ENCODE measurements at regions not wholly inside any gene's neighbourhood (a gene's known extent, or its start where the extent isn't known, plus 50 kb on each side); places are given as distances from the start of the nearest gene placed in this dataset.

- peak in 1 of 2 donors; percentile 10 for ATAC-seq (ENCODE audit: low FRiP score in 2 of 2)
- TF ChIP-seq CTCF (IDR thresholded peaks at IDR 0.05) (no peak), EP300 (IDR thresholded peaks at IDR 0.05) (no peak), POLR2AphosphoS5 (IDR thresholded peaks at IDR 0.05) (no peak), POLR2A (IDR thresholded peaks at IDR 0.05) (no peak)
- H3K27ac ChIP-seq, result peak overlapping the region in 2 of 4 donors; percentile 38 to 40
Observed at GRCh38 chr11:19632499-19632834, 80.2 kb upstream of the NAV2 start.

GRCh38 chr11:19631712-19632498, 80.7 kb upstream of the NAV2 start:
- ATAC-seq (ENCODE audit: low FRiP score in 2 of 2), result no peak
- no peaks in the 10 kb centered on the region for H3K36me3 ChIP-seq
- no peak for DNase-seq

More at GRCh38 chr11:19632499-19632834, 80.2 kb upstream of the NAV2 start:
- H3K4me3 ChIP-seq, result no peak overlapping the region
- H3K27me3 ChIP-seq, result no peaks in the 10 kb centered on the region
- WGBS, 2 donors, result 40 to 41% methylated on average over 3 of the region's 3 CpGs
- no peak for DNase-seq
- peaks cover 0 to 24% (median 13%) of the 10 kb centered on the region in 4 donors for H3K4me1 ChIP-seq
- no peaks in the 10 kb centered on the region for H3K9me3 ChIP-seq
- H3K36me3 ChIP-seq, result no peaks in the 10 kb centered on the region

GRCh38 chr11:19628018-19628417, 84.6 kb upstream of the NAV2 start:
- TF ChIP-seq POLR2AphosphoS5 (IDR thresholded peaks at IDR 0.05) (peak; percentile 86 to 87), CTCF (IDR thresholded peaks at IDR 0.05) (peak in 1 of 6 experiments; percentile 29), EP300 (IDR thresholded peaks at IDR 0.05) (peak; percentile 36 to 92 (median 69)), POLR2A (IDR thresholded peaks at IDR 0.05) (no peak)
- peak; percentile 27 to 30 for DNase-seq
- peak overlapping the region; percentile 48 to 74 (median 67) for H3K27ac ChIP-seq
- WGBS, 2 donors, result 64 to 71% methylated on average over 5 of the region's 5 CpGs
- H3K4me1 ChIP-seq, result peaks cover 0 to 23% (median 8%) of the 10 kb centered on the region in 4 donors
- no peaks in the 10 kb centered on the region for H3K27me3 ChIP-seq
- no peak overlapping the region for H3K4me3 ChIP-seq
- peak; percentile 71 to 85 for ATAC-seq (ENCODE audit: low FRiP score in 2 of 2)
- H3K36me3 ChIP-seq, result no peaks in the 10 kb centered on the region
- no peaks in the 10 kb centered on the region for H3K9me3 ChIP-seq

More at GRCh38 chr11:19631712-19632498, 80.7 kb upstream of the NAV2 start:
- WGBS, 2 donors, result 57 to 74% methylated on average over 8 to 9 of the region's 9 CpGs
- H3K9me3 ChIP-seq, result no peaks in the 10 kb centered on the region
- peak overlapping the region in 2 of 4 donors; percentile 38 to 40 for H3K27ac ChIP-seq
- H3K4me3 ChIP-seq, result no peak overlapping the region
- TF ChIP-seq CTCF (IDR thresholded peaks at IDR 0.05) (no peak), EP300 (IDR thresholded peaks at IDR 0.05) (no peak)
- H3K27me3 ChIP-seq, result no peaks in the 10 kb centered on the region
- H3K4me1 ChIP-seq, result peaks cover 0 to 24% (median 14%) of the 10 kb centered on the region in 4 donors

GRCh38 chr11:19627566-19627965, 85.1 kb upstream of the NAV2 start:
- Histone ChIP-seq H3K36me3 (no peaks in the 10 kb centered on the region), H3K9me3 (no peaks in the 10 kb centered on the region), H3K4me3 (no peak overlapping the region), H3K27ac (peak overlapping the region in 3 of 4 donors; percentile 31 to 67 (median 57)), H3K27me3 (no peaks in the 10 kb centered on the region), H3K4me1 (peaks cover 0 to 18% (median 5%) of the 10 kb centered on the region in 4 donors)
- no peak for ATAC-seq (ENCODE audit: low FRiP score in 2 of 2)
- 72 to 73% methylated on average over 4 of the region's 4 CpGs for WGBS, 2 donors
- no peak for DNase-seq
- no peak for TF ChIP-seq POLR2A (IDR thresholded peaks at IDR 0.05)
- TF ChIP-seq EP300 (IDR thresholded peaks at IDR 0.05), result no peak
- no peak for TF ChIP-seq CTCF (IDR thresholded peaks at IDR 0.05)

GRCh38 chr11:19625438-19625837, 87.2 kb upstream of the NAV2 start:
- Histone ChIP-seq H3K27ac (no peak overlapping the region), H3K27me3 (no peaks in the 10 kb centered on the region)
- TF ChIP-seq POLR2A (IDR thresholded peaks at IDR 0.05) (no peak), CTCF (IDR thresholded peaks at IDR 0.05) (no peak), POLR2AphosphoS5 (IDR thresholded peaks at IDR 0.05) (no peak), EP300 (IDR thresholded peaks at IDR 0.05) (no peak)

More at GRCh38 chr11:19625438-19625837, 87.2 kb upstream of the NAV2 start:
- Histone ChIP-seq H3K4me1 (peaks cover 0 to 7% (median 5%) of the 10 kb centered on the region in 4 donors), H3K9me3 (no peaks in the 10 kb centered on the region), H3K4me3 (no peak overlapping the region), H3K36me3 (no peaks in the 10 kb centered on the region)
- WGBS, 2 donors, result 71 to 74% methylated on average over 1 of the region's 1 CpG
- ATAC-seq (ENCODE audit: low FRiP score in 2 of 2) (peak in 1 of 2 donors; percentile 70), DNase-seq (no peak)

All from upper lobe of left lung (tissue), 6 donors.